ENCODE measurements at regions not wholly inside any gene's neighbourhood (a gene's known extent, or its start where the extent isn't known, plus 50 kb on each side); places are given as distances from the start of the nearest gene placed in this dataset.

DNA sequence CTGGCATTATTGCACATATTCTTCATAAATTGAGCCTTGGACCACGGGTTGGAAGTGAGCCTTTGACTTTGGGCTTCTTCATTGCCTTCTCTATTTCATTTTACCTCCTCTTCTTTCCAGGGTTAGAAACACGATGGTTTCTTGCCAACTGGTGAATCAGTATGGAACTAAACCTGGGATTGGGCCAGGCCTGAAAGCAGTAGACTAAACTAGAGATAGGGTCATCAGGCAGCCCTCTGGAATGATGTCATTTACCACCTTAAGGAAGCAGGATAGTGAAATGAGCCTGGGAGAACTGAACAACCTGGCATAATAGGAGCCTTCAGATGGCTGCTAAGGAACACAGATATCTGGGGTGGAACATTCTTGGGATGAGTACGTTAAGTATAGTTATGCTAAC lies 67.5 kb upstream of the ATP8A1 start:
- H3K9me3 ChIP-seq = no peaks in the 10 kb centered on the region
- H3K27me3 ChIP-seq = no peaks in the 10 kb centered on the region
- no peak for DNase-seq
- TF ChIP-seq, protein P1, sequence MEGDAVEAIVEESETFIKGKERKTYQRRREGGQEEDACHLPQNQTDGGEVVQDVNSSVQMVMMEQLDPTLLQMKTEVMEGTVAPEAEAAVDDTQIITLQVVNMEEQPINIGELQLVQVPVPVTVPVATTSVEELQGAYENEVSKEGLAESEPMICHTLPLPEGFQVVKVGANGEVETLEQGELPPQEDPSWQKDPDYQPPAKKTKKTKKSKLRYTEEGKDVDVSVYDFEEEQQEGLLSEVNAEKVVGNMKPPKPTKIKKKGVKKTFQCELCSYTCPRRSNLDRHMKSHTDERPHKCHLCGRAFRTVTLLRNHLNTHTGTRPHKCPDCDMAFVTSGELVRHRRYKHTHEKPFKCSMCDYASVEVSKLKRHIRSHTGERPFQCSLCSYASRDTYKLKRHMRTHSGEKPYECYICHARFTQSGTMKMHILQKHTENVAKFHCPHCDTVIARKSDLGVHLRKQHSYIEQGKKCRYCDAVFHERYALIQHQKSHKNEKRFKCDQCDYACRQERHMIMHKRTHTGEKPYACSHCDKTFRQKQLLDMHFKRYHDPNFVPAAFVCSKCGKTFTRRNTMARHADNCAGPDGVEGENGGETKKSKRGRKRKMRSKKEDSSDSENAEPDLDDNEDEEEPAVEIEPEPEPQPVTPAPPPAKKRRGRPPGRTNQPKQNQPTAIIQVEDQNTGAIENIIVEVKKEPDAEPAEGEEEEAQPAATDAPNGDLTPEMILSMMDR (IDR thresholded peaks at IDR 0.05) = no peak
- no peak for TF ChIP-seq POLR2A (IDR thresholded peaks at IDR 0.05)
- H3K36me3 ChIP-seq = no peaks in the 10 kb centered on the region
- no peaks in the 10 kb centered on the region for H3K4me1 ChIP-seq
- H3K4me3 ChIP-seq = no peak overlapping the region
- H3K27ac ChIP-seq = no peak overlapping the region

DNA sequence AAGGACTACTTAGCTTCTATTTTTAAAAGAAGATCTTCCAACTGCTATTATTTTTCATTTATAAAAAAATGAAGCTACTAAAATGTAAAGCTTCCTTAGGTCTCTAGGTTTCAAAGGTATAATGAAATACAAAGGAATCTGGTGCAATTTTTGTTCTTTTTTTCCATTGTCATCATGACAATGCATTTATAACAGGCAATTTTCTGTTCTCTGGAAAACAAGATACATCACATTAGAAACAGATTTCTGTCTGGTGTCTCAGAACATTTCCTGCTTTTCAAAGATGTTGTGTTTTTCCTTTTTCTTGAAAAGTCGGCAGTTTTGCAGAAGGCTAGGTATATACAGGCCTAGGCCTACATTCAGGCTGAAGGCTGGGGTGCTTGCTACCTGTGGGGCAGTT lies 63.6 kb upstream of the ATP8A1 start:
- no peak for DNase-seq
- H3K9me3 ChIP-seq = no peaks in the 10 kb centered on the region
- TF ChIP-seq POLR2A (IDR thresholded peaks at IDR 0.05) = no peak

DNA sequence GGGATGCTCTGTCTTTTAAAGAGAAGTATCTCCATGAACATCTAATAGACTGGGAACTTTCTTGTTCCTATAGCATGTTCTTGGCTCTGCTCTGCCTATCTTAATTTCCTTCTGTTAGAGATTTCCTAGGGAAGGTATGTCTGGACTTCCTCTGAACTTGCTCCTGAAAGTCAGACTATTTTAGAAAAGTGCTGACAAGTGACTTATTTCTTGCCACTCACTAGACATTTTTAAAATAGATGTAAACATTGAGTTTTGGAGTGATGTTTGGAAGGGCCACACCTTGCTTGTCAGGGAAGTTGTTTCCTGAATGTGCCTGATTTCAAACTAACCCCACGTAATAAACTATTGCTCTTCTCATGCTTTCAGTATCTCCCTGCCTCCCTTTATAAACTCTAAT lies 62.4 kb upstream of the ATP8A1 start:
- Histone ChIP-seq H3K36me3 (no peaks in the 10 kb centered on the region), H3K4me1 (no peaks in the 10 kb centered on the region), H3K4me3 (no peak overlapping the region), H3K27me3 (no peaks in the 10 kb centered on the region), H3K9me3 (no peaks in the 10 kb centered on the region), H3K27ac (no peak overlapping the region)
- no peak for DNase-seq
- no peak for TF ChIP-seq POLR2A (IDR thresholded peaks at IDR 0.05)
- TF ChIP-seq, protein P1 (IDR thresholded peaks at IDR 0.05) = no peak

More for the DNA sequence above, 63.6 kb upstream of the ATP8A1 start:
- H3K4me1 ChIP-seq = no peaks in the 10 kb centered on the region
- H3K4me3 ChIP-seq = no peak overlapping the region
- no peaks in the 10 kb centered on the region for H3K36me3 ChIP-seq
- H3K27me3 ChIP-seq = no peaks in the 10 kb centered on the region
- no peak overlapping the region for H3K27ac ChIP-seq

DNA sequence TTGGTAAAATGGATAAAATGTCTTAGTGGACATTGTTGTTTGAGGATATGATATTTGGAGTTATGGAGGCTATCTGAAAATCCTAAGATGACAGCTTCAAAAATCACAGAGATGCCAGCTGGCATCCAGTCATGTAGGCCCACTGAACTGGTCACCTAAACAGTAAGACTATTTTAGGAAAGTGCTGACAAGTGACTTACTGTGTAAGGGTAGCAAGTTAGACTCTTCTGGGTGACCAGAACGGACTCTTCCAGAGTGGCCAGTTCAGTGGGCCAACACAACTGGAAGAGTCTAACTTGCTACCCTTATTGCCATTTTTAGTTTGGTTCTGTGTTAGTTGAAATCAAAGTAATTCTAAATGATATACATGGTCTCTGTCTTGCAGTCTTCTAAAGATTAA lies 61.4 kb upstream of the ATP8A1 start:
- no peaks in the 10 kb centered on the region for H3K27me3 ChIP-seq
- H3K4me1 ChIP-seq = no peaks in the 10 kb centered on the region
- H3K36me3 ChIP-seq = no peaks in the 10 kb centered on the region
- DNase-seq = no peak
- no peak overlapping the region for H3K27ac ChIP-seq
- no peak for TF ChIP-seq POLR2A (IDR thresholded peaks at IDR 0.05)
- TF ChIP-seq, protein P1 (IDR thresholded peaks at IDR 0.05) = no peak
- no peaks in the 10 kb centered on the region for H3K9me3 ChIP-seq
- H3K4me3 ChIP-seq = no peak overlapping the region

DNA sequence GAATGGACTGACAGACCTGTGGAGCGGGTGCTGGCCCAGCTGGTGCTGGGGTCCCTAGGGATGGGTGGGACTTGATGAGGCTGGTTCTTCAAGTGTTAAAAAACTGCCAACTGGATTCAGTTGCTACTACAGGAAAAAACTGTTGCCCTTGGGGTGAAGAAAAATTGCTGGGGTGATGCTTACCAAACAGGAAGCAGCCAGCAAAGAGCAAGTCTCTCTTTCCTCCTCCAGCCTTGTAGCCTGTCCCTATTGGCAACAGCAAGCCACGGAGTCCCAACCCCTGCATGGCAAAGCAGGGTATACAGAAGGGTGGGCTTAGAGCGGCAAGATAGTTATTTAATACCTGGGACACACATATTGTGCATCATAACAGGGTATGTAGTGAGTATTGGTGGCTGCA lies 60.1 kb upstream of the ATP8A1 start:
- TF ChIP-seq, protein P1 (IDR thresholded peaks at IDR 0.05) = no peak
- Histone ChIP-seq H3K4me3 (no peak overlapping the region), H3K36me3 (no peaks in the 10 kb centered on the region), H3K27ac (no peak overlapping the region), H3K9me3 (no peaks in the 10 kb centered on the region), H3K27me3 (no peaks in the 10 kb centered on the region), H3K4me1 (no peaks in the 10 kb centered on the region)
- no peak for DNase-seq

DNA sequence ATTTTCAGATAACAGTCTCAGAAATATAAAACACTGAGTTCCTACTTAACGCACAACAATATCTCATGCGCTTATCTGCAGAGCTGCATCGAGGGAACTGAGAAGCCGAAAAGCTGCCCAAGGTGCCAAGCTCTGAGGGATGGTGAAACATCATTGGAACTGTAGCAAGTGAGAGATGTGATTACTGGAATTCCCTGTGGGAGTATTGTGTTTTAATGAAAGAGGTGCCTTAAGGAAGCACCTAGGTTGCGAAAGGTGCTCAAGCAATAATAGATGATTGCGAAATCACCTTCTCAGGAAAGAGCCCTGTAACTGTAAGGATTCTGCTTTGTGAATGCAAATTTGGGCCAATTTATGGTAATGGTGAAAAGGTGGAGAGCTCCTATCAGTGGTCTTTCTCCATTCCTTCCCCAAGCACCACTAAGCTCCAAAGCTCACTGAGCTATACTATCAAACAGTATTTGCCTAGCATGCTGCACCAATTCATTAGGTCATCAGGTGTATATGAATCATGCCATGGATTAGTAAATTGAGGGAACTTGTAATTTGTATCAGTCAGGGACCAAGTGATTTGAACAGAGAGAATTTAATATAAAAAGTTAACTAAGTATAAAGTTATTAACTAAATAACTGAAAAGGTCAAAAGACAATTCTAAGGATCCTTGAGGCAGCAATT lies 59.0 kb upstream of the ATP8A1 start:
- Histone ChIP-seq H3K27ac (no peak overlapping the region), H3K27me3 (no peaks in the 10 kb centered on the region), H3K4me3 (no peak overlapping the region), H3K9me3 (no peaks in the 10 kb centered on the region), H3K36me3 (no peaks in the 10 kb centered on the region), H3K4me1 (no peaks in the 10 kb centered on the region)
- DNase-seq = no peak
- no peak for TF ChIP-seq POLR2A (IDR thresholded peaks at IDR 0.05)
- TF ChIP-seq, protein P1 (IDR thresholded peaks at IDR 0.05) = no peak

Measured in Peyer's patch (tissue), 4 donors.